ENCODE measurements at regions not wholly inside any gene's neighbourhood (a gene's known extent, or its start where the extent isn't known, plus 50 kb on each side); places are given as distances from the start of the nearest gene placed in this dataset.

- H3F3A ChIP-seq (ENCODE audit: control insufficient read depth, insufficient read depth), result no peaks in the 10 kb centered on the region
- H3K79me2 ChIP-seq (ENCODE audit: control insufficient read depth, low read length), result no peaks in the 10 kb centered on the region
- TF ChIP-seq EZH2phosphoT487 (IDR thresholded peaks at IDR 0.05; ENCODE audit: borderline replicate concordance, low read length) (no peak), CTCF (IDR thresholded peaks at IDR 0.05; ENCODE audit: low read depth, low read length, poor library complexity, severe bottlenecking) (no peak)
- H4K20me1 ChIP-seq (ENCODE audit: control insufficient read depth, insufficient read depth, low read depth, low read length), result no peaks in the 10 kb centered on the region
- H3K9me3 ChIP-seq (ENCODE audit: control insufficient read depth, insufficient read depth, low read length), result no peaks in the 10 kb centered on the region
- no peak overlapping the region for H3K27ac ChIP-seq (ENCODE audit: low read depth, low read length)
- H3K9me2 ChIP-seq (replicated peaks; ENCODE audit: control insufficient read depth, low read length), result no peaks in the 10 kb centered on the region
- H3K27me3 ChIP-seq (ENCODE audit: control insufficient read depth, low read length), result peaks cover 18% of the 10 kb centered on the region
- no peaks in the 10 kb centered on the region for H3K36me3 ChIP-seq (ENCODE audit: control insufficient read depth, low read length)
- no peaks in the 10 kb centered on the region for H3K4me1 ChIP-seq (ENCODE audit: control insufficient read depth, low read length)
- no peak overlapping the region for H3K4me3 ChIP-seq (ENCODE audit: low read length)
- no peak overlapping the region for H3K4me2 ChIP-seq (ENCODE audit: low read length)
These were observed 232.4 kb upstream of the PSMD7 start for GRCh38 chr16:74064120-74064735.

- Histone ChIP-seq H3F3A (ENCODE audit: control insufficient read depth, insufficient read depth) (no peaks in the 10 kb centered on the region), H3K27me3 (ENCODE audit: control insufficient read depth, low read length) (no peaks in the 10 kb centered on the region), H3K4me3 (ENCODE audit: low read length) (no peak overlapping the region), H3K4me1 (ENCODE audit: control insufficient read depth, low read length) (no peaks in the 10 kb centered on the region), H3K79me2 (ENCODE audit: control insufficient read depth, low read length) (no peaks in the 10 kb centered on the region), H3K36me3 (ENCODE audit: control insufficient read depth, low read length) (no peaks in the 10 kb centered on the region), H3K9me2 (replicated peaks; ENCODE audit: control insufficient read depth, low read length) (no peaks in the 10 kb centered on the region), H4K20me1 (ENCODE audit: control insufficient read depth, insufficient read depth, low read depth, low read length) (no peaks in the 10 kb centered on the region), H3K4me2 (ENCODE audit: low read length) (no peak overlapping the region), H3K27ac (ENCODE audit: low read depth, low read length) (no peak overlapping the region), H3K9me3 (ENCODE audit: control insufficient read depth, insufficient read depth, low read length) (no peaks in the 10 kb centered on the region)
- TF ChIP-seq EZH2phosphoT487 (IDR thresholded peaks at IDR 0.05; ENCODE audit: borderline replicate concordance, low read length) (no peak), CTCF (IDR thresholded peaks at IDR 0.05; ENCODE audit: low read depth, low read length, poor library complexity, severe bottlenecking) (no peak)
These were observed 242.8 kb upstream of the PSMD7 start for GRCh38 chr16:74053826-74054225.

GRCh38 chr16:74053312-74053711 lies 243.3 kb upstream of the PSMD7 start:
- no peaks in the 10 kb centered on the region for H3K36me3 ChIP-seq (ENCODE audit: control insufficient read depth, low read length)
- no peaks in the 10 kb centered on the region for H3K4me1 ChIP-seq (ENCODE audit: control insufficient read depth, low read length)
- no peaks in the 10 kb centered on the region for H3K9me2 ChIP-seq (replicated peaks; ENCODE audit: control insufficient read depth, low read length)
- H3K4me3 ChIP-seq (ENCODE audit: low read length), result no peak overlapping the region
- TF ChIP-seq EZH2phosphoT487 (IDR thresholded peaks at IDR 0.05; ENCODE audit: borderline replicate concordance, low read length) (no peak), CTCF (IDR thresholded peaks at IDR 0.05; ENCODE audit: low read depth, low read length, poor library complexity, severe bottlenecking) (no peak)
- H3F3A ChIP-seq (ENCODE audit: control insufficient read depth, insufficient read depth), result no peaks in the 10 kb centered on the region
- H3K79me2 ChIP-seq (ENCODE audit: control insufficient read depth, low read length), result no peaks in the 10 kb centered on the region
- no peak overlapping the region for H3K4me2 ChIP-seq (ENCODE audit: low read length)
- no peaks in the 10 kb centered on the region for H3K9me3 ChIP-seq (ENCODE audit: control insufficient read depth, insufficient read depth, low read length)
- H3K27ac ChIP-seq (ENCODE audit: low read depth, low read length), result no peak overlapping the region
- no peaks in the 10 kb centered on the region for H3K27me3 ChIP-seq (ENCODE audit: control insufficient read depth, low read length)
- no peaks in the 10 kb centered on the region for H4K20me1 ChIP-seq (ENCODE audit: control insufficient read depth, insufficient read depth, low read depth, low read length)

Measured in DOHH2 (cell line).